ENCODE measurements at regions not wholly inside any gene's neighbourhood (a gene's known extent, or its start where the extent isn't known, plus 50 kb on each side); places are given as distances from the start of the nearest gene placed in this dataset.
"Not testable (repeated sequence)": the region's sequence is repeated elsewhere in the genome, so short reads cannot be mapped to it uniquely, and the experiment has no call there.

DNA sequence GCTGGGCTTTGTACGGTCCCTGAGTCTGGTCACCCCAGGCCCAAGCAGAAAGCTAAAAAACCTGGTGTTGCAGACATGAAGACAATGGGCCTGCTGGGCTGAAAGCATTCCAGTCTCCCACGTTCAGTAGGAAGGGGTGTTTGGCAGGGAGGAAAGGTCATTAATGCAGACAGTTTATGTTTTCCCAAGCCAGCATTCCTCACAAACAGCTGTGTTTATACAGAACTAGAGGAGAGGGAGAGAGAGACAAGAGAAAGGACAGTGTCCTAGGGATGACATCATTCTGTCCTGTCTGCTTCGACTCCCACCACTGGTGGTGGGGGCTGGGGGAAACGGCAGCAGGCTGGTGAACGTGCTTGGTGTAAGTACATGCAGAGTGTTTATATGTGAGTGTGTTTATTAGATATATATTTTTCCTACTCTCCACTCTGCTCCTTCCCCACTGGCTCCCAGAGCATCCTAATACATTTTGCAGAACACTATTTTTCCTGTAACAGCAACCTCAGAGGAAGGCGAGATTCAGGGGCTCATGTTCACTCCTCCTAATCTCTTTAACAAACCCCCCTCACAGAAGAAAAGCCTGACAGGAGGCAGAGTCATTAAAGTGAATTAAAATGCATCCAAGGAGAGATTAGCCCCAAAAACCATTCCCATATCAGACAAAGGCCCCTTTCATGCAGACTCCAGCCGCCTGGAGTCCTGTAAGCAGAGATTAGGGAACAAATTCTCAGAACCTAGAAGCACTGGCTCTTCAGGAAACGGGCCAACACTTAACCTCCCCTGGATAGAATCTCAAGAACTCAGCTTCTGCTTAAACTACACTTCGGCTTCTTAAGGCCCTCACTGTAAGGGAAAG lies 380.4 kb downstream of the TNS1 start:
- DNase-seq, result peak; percentile 90

DNA sequence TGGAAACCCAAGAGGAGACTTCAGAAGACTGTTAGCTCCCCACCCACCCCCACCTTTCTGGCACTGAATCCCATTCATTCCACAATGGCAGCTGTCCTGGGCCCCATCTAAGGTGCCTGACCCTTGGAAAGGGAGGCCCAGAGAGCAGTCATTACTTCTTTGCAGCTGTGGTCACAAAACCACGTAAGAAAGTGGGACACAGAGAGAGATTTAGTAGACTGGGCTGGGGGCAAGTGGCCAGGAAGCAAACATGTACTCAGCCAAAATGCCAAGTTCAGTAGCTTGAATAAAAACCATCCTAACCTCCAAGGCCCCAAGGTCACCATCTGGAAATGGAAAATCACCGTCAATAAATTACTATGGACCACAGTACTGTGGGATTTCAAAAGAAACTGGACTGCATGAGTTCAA lies 381.4 kb downstream of the TNS1 start:
- DNase-seq, result no peak

DNA sequence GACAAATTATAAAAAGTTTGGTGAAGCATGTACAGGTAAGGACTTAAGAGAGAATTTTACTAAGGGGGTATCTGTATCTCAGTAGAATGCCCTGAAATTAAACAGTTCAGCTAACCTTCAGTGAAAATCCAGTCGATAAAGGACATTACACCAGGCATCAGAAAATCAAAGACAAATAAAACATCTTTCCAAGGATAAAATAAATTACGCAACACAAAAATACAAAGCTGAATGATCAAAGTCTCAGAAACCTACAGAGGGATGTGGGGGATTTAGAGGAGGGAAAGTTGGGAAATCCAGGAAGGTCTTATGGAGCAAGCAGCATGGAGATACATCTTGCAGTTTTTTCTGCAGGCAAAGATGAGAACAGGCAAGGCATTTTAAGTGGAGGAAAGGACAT lies 384.1 kb downstream of the TNS1 start:
- DNase-seq, result no peak

DNA sequence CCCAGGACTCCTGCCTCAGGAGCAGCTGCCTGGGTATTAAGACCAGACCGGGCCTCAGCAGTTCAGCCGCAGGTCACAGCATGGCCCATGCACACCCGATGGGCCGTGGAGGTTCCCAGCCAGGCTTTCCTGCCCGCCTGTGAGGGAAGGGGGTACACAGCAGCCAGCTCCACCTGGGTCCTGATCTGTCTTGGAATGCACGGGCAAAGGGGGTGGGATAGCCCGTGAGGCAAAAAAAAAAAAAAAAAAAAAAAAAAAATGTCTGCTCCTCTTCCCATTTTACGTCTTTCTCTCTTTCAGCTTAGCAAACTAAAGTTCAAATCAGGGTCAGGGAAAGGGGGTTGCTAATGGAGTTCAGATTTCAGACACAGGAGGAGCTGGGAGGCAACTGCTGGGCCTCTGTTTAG lies 385.2 kb downstream of the TNS1 start:
- DNase-seq, result no peak

DNA sequence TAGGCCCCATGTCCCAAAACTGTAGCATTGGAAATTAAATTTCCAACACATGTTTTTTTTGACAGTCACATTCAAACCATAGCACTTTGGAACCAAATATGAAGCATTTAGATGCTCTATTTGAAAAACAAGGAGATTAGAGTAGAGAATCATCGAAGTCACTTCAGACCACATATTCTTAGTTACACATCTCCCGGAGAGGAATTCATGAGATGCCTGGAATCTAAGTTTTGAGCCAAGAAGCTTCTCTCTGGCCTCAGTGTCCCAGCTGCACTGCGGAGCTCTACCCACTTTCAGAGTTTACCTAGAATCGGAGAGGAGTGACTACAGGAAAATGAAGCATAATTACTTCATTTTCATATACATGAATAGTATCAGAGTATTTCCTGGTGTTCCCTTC lies 385.9 kb downstream of the TNS1 start:
- DNase-seq, result no peak

DNA sequence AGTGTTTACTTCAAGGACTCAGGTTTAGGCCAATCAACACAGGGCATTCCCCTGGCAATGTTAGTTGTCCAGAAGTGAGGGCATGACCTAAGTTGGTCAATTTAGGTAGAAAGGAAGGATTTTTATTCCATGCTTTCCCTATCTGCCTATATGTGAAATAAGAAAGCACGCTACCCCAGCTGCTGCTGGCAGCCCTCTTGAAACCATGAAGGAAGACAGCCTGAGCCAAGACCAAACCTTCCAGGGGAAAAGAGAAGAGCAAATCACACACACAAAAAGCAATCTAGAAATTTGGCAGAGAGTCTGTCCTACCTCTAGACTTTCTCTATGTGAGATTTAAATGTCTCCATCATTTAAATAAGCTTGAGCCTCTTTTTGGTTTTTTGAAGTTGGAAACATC lies 387.6 kb downstream of the TNS1 start:
- no peak for DNase-seq

DNA sequence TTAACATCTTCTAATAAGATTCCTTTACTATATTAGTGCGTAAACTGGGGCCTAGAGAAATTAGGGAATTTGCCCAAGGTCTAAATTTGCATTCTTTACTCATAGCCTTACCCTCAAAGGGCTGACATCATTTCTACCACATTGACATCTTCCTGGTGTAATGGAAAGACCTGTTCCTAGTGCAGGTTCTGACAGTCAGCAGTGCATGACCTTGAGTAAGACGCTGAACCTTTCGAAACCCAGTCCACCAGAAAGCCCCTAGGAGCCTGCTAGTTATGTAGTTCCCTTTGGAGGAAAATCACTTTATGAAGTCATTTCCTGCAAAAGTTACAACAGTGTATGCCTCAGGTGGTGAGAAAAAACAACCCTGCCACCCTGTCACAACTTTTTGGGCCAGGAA lies 388.3 kb downstream of the TNS1 start:
- no peak for DNase-seq

DNA sequence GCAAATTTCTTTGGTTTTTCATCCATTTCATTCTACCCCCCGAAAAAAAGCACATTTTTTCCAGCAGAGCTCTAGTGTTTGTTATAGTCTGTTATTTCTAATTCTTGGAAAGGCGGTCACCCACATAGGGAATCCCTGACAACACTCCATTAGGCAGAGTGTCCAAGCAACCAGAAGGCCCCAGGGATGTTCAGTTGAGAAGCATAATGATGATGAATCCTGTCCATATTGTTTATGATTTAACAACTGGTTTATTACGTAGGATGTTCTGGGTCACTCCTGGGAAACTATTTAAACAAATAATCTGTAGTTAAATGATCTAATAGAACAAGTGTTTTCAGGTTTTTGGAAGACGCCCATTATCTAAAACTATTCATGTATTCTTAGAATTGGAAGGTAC lies 388.7 kb downstream of the TNS1 start:
- DNase-seq, result peak; percentile 78

DNA sequence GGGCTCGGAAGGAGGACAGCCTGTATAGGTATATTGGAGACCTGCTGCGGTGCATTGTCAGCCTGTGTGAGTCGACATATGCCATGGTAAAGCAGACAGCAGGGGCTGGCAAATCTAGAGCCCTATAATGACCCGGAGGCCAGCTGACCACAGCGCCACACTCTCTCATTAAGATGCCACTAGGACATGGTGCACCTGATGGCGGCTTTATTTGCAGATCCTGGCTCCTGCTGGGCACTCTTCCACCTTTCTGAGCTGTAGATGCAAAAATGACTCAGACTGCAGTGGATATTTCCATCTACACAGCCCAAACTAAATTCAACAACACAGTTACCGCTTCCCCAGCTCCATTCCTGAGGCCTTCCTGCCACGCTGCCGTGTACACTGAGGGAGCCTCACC lies 389.9 kb downstream of the TNS1 start:
- no peak for DNase-seq

DNA sequence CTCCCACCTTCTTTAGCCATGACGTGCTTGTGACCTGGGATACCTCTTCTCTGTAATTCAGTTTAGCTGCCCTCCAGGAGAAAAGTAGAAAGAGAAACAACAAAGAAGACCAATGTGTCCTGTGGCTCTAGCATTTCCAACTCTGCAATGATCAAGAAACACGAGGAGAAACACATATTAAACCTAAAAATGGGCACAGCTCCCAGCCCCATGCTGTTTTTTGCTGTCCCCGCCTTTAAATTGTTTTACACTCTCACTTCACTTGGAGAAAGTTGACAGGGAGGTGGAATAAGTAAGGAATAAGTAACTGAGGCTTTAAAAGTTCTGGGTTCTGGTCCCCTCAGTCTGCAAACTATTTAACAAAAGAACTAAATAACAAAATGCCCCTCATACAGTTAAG lies 390.6 kb downstream of the TNS1 start:
- no peak for DNase-seq

DNA sequence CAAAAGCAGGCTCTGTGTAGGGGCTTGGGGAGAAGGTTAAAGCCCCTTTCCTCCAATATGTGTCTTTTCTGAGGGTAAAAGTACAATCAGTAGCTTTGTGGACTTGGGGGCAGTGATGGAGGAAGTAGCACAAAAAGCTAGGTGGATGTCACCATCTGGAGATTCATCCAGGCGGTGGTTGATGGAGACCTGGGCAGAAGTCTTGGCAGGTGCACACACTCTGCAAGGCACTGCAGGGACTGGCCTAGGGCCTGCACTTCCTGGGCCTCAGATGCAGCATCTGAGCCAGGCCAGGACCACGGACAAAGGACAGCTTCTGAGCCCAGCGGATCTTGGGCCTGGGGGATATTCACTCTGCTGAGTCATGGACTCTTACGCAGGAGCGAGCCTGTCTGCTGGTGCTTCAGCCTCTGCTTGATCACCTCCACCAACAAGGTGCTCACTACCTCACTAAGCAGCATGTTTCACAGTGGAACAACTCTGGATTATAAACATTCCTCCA lies 391.1 kb downstream of the TNS1 start:
- no peak for DNase-seq

DNA sequence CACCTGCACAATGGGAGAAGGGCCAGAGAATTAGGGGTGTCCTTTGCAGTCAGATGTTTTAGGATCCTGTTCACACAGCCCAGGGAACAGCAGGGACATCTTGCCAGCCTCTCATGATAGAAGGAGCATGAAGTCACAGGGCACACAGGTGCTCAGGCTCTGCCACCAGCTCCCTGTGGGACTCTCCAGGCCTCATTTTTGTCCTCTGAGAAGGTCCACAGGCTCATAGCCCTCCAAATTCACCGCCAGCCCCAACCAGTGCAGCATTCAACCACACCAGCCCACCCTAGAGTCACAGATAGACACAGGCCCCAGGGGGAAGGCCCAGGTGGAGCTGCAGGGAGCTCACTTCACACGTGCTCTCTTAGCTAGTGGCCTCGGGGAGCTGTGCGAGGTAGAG lies 391.7 kb downstream of the TNS1 start:
- DNase-seq, result no peak

DNA sequence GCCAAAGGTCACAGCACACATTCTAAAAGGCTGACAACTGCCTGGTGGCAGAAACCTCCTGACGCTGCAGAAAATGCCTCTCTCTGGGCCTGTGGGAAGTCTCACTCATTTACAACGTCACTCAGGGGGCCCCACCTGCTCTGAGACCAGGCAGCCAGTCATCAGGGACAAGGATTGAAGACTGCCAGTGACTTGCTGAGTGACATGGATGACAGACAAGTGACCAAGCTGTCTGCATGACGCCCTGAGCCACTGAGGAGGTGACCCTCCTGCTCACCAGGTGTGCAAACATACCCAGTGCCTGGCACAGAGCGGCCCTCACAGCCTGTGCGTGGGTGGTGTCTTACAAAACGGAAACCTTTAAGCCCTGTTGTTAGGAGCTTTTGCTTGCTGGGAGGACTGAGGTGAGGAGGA lies 392.4 kb downstream of the TNS1 start:
- DNase-seq, result no peak

DNA sequence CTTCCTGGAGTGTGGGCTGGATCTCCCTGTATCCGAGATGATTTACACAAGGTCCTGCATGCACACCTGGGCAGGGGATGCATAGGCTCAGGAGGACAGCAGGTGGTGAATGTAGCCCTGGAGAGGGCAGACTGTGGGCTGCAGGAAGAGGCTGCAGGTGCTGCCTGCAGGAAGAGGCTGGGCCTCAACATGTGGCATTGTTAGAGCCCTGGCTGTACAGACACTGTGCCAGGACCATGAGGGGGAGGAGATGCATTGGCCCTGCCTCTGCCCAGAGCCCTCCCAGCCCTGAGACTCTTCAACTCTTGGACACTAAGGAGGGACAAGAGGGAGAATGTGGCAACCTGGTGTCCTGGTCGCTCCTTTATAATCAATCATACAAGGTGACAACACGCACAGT lies 392.8 kb downstream of the TNS1 start:
- DNase-seq, result no peak

DNA sequence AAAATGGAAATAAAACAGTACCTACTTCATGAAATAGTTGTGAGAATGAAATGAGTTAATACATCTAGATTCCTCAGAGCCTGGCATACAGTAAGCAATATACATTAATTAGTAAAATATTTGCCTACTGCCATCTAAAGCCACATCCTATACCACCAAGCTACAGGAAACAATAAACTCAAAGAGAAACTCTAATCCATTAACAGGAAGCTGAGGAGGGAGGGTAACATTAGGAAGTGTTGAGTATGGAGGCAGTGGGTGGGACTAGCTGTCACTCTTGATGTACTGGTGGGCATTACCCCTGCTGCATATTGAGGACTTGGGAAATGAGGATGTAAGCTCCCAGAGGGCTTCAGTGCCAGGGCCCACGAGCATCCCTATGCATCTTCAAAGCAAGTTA lies 396.5 kb downstream of the TNS1 start:
- DNase-seq, result no peak

DNA sequence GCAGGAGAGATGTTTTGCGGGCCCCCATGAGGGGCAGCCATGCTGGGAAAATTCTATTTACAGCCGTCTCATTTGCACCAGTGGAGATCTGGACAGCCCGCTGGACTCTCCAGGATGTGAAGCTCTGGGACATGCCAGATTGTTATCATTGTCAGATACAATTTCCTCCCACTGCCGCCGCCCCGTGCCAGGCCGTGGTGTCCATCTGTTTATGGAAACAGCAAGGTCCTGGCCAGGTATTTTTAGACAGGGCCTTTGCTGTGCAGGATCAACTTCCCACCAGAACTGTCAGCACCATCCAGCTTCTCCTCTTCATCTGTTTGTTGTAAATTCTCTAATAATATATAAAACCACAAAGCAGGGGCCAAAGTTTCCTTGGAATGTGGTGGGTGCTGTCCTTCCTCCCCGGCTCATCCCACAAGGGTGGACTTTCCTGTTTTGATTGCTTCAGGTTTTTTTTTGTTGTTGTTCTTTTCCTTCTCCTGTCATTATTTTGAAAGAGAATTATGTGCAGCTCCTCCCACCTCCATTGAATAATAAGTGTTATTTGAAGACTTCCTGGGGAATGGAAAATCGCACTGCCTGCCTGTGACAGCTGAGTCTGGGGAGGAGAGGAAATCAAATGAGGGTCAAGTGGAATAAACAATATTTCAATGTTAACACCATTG lies 398.1 kb downstream of the TNS1 start:
- peak; percentile 41 for DNase-seq

DNA sequence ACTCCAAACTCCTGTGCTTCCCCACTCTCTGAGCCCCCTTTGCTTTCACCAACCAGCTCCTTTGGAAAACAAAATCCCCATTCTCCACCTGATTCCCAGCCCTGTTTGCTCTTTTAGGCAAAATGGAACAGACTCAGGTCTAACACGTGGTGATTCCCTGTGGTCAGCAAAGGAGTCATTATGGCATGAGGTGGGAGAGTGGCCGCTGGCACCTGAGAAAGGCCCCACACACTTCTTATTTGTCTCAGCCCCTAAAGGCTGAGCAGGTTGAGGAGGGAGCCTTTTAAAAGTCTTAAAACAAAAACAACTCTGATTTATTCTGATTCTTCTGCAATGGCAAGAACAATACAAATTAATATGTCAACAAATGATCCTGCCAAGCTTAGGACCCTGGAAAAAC lies 401.2 kb downstream of the TNS1 start:
- DNase-seq, result no peak

DNA sequence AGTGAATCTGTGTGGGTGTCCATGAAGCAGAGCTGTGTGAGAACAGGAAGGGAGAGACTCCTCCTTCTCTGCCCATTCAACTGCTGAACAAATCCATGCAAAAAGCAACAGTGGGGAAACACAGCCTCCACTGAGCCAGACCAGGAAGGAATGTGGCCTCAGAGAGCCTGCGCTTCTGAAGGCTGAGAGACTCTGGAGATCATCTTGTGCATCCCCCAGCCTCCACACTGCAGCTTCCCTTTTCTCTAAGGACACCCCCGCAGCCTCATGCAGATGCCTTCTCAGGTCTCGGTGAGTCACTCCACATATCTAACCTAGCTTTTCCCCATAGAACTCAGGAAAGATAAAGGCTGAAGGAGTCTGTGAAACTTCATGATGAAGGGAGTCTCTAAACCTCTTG lies 402.9 kb downstream of the TNS1 start:
- no peak for DNase-seq

DNA sequence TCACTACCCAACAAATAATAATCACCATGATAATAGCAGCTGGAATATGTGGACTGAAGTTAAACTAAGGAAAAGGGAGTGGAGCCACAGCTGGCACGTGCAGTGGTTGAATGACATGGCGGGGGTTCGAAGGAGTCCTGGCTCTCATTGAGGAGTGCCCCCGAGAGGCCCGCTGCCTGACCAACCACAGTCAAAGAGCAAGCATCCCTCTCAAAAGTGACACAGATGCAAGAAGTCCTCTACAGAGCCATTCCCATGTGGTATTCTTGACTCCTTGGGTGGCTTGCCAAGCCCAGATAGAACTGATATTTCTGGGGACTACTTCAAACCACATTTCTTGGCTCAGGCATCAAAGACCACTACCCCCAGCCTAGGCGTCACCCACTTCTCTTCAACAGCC lies 405.1 kb downstream of the TNS1 start:
- DNase-seq, result no peak

DNA sequence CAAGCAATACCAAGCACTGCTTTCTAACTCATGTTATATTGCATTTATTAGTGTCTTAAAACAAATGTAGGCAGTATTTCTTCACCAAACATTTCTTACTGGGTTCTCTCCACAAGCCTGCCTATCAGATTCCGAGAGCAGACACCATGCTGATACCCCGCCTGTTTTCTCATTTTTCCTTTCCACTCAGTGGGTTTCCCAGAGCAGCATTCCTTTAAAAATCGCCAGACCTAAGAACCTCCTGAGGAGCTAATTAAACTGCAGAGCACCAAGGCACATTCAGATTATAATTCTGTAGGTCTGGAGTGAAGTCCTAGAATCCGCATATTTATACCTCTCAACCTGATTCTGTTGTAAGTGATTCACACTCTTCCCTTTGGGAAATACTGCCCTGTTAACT lies 405.6 kb downstream of the TNS1 start:
- DNase-seq, result no peak

DNA sequence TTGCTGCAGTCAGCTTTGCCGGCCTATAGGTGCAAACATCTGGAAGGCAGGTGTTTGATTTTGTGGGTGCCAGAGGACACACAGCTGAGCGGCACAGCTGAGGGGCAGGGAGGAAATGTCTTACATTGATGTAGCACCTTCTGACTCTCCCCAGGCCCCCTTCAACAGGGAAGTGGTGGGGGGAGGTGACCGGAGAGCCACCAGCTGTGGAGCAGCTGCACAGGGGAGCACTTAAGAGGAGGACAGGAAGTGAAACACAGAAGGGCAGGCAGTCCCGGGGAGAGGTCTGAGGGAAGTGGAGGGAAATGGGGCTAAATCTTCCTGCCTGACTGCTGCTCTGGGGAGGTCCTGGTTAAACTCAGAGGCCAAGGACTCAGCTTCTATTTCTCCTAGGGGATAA lies 409.1 kb downstream of the TNS1 start:
- DNase-seq, result peak; percentile 57

DNA sequence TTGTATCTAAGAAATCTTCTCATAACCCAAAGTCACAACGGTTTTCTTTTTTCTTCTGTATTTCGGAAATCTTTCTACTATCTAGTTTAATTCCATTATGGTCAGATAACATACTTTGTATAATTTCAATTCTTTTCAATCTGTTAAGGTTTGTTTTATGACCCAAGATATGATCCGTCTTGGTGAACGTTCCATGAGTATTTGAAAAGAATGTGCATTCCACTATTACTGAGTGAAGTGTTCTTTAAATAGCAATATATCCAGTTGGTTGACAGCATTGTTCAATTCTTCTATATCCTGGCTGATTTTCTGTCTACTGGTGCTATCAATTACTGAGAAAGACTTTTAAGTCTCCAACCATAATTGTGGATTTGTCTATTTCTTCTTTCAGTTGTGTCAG lies 414.5 kb downstream of the TNS1 start:
- no peak for DNase-seq

DNA sequence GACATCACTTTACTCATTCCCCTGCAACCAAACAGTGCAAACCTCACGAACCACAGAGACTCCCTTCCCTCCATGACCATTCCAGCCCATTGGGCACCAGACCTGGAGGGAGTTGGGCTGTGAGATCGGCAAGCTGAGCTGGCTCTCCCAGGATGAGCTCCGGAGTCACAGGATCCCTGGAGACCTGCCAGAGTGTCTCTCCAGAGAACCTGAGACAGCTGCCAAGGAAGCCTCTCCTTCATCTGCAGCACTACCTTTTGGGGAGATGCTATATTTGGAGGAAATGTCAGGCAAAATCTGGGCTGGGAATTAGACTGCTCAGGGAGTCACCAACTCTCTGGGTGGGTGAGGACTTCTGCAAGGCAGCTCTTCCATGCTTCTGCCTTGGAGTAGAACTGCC lies 417.4 kb downstream of the TNS1 start:
- DNase-seq, result no peak

DNA sequence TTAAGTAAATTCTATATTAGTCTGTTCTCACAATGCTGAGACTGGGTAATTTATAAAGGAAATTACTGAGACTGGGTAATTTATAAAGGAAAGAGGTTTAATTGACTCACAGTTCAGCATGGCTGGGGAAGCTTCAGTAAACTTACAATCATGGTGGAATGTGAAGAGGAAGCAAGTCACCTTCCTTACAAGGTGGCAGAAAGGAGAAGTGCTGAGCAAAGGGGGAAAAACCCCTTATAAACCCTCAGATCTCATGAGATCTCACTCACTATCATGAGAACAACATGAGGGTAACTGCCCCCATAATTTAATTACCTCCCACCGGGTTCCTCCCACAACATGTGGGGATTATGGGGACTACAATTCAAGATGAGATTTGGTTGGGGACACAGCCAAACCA lies 422.4 kb downstream of the TNS1 start:
- not testable (repeated sequence) for DNase-seq

DNA sequence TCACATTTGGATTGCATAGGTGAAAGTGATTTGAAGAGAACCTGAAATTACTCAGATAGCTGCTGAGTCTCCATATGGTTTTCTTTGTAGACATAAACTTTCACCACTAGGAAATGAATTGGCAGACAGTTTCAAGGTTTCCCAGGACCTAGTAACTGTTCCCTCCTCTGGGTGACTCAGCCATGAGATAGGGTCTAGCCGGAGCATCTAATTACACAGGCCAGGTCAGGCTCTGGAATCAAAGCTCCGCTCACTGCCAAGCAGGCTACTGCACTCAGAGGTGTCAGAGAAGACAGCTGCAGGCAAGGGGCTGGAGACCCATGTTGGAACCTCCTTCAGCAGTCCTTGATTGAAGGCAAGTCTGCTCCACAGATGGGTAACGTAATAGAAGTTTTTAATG lies 429.2 kb downstream of the TNS1 start:
- DNase-seq, result no peak
